Stomach (tissue), 4 donors: ENCODE measurements at regions not wholly inside any gene's neighbourhood (a gene's known extent, or its start where the extent isn't known, plus 50 kb on each side); places are given as distances from the start of the nearest gene placed in this dataset.

Experiments
- POLR2A ChIP-seq, 4 donors: fragments of 450-650 bp; IDR thresholded peaks; one replicate each; pipeline ENCODE4 v1.6.1; 2016; ENCODE audit warnings: antibody characterized with exemption in 4 of 4, control low read depth in 2 of 4, mild to moderate bottlenecking in 1 of 4, moderate library complexity in 1 of 4
- POLR2AphosphoS5 ChIP-seq, 3 donors: sonication (generic); formaldehyde crosslinking; IDR thresholded peaks; one replicate each; pipeline ENCODE4 v1.6.1; 2016; ENCODE audit warnings: antibody characterized with exemption in 3 of 3
- TF ChIP-seq, protein P1 (sequence below), 7 experiments: fragments of 450-650 bp in 4 of 7; fragments of 200-600 bp in 3 of 7; sonication (generic) in 3 of 7; IDR thresholded peaks; one replicate each; pipeline ENCODE4 v1.5.1; 2016 to 2019; ENCODE audit warnings: antibody characterized with exemption in 7 of 7, control low read depth in 2 of 7, mild to moderate bottlenecking in 1 of 7

DNA sequence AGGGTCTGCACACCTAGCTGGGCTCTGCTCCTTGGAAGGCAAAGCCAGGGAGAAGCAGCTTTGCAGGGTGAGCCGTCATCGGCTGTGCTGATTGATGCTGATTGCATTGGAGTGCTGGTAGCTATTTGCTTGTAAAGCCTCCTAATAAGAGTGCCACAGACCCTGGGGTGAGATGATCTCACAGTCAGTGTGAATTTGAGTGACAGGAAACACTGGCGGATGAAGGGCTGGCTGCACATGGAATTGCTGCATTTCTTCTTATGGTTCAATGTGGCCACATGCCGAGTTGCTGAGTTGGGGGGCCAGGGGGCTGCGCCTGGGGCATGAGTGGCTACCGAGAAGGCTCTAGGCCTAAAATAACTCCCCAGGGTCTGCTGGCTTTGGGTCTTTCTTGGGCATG, 138.2 kb upstream of the CACNA1E start:
- TF ChIP-seq POLR2AphosphoS5 (IDR thresholded peaks at IDR 0.05), result no peak
- TF ChIP-seq POLR2A (IDR thresholded peaks at IDR 0.05), result no peak
- TF ChIP-seq, protein P1, sequence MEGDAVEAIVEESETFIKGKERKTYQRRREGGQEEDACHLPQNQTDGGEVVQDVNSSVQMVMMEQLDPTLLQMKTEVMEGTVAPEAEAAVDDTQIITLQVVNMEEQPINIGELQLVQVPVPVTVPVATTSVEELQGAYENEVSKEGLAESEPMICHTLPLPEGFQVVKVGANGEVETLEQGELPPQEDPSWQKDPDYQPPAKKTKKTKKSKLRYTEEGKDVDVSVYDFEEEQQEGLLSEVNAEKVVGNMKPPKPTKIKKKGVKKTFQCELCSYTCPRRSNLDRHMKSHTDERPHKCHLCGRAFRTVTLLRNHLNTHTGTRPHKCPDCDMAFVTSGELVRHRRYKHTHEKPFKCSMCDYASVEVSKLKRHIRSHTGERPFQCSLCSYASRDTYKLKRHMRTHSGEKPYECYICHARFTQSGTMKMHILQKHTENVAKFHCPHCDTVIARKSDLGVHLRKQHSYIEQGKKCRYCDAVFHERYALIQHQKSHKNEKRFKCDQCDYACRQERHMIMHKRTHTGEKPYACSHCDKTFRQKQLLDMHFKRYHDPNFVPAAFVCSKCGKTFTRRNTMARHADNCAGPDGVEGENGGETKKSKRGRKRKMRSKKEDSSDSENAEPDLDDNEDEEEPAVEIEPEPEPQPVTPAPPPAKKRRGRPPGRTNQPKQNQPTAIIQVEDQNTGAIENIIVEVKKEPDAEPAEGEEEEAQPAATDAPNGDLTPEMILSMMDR (IDR thresholded peaks at IDR 0.05), result no peak
